GDM1 (cell line): ENCODE measurements at regions not wholly inside any gene's neighbourhood (a gene's known extent, or its start where the extent isn't known, plus 50 kb on each side); places are given as distances from the start of the nearest gene placed in this dataset.

Experiments used
- DNase-seq: peaks from one replicate; lab custom pipeline; 2025; lab: John Stamatoyannopoulos, UW

- DNase-seq: no peak
Observed at GRCh38 chr19:30153326-30154210, 211.5 kb downstream of the URI1 start.

GRCh38 chr19:30154410-30154809, 212.4 kb downstream of the URI1 start:
- no peak for DNase-seq

- no peak for DNase-seq
Observed at GRCh38 chr19:30155381-30156200, 213.6 kb downstream of the URI1 start.

GRCh38 chr19:30156646-30157045, 214.6 kb downstream of the URI1 start:
- DNase-seq: no peak

GRCh38 chr19:30158067-30158892, 213.9 kb upstream of the ZNF536 start:
- DNase-seq: no peak

- DNase-seq: no peak
Observed at GRCh38 chr19:30158893-30159245, 213.3 kb upstream of the ZNF536 start.

DNA sequence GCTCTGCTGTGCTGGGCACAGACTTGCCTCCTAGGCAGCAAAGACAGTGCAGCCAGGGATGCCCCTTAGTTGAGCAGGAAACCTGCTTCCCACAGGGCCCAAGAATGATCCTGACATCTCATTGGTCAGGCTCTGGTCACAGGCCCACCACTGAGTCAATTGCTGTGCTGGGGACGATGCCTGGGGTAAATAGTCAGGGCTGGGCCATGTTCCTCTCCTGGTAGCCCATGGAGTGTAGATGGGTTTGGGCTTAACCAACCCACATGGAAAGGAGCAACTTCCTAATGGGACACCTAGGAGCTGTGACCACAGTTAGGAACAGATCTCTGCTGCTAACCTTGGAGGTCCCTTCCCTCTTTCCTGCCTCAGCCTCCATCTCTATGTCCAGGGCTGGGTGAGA, 212.5 kb upstream of the ZNF536 start:
- no peak for DNase-seq

GRCh38 chr19:30160426-30160825, 211.8 kb upstream of the ZNF536 start:
- DNase-seq: no peak

DNA sequence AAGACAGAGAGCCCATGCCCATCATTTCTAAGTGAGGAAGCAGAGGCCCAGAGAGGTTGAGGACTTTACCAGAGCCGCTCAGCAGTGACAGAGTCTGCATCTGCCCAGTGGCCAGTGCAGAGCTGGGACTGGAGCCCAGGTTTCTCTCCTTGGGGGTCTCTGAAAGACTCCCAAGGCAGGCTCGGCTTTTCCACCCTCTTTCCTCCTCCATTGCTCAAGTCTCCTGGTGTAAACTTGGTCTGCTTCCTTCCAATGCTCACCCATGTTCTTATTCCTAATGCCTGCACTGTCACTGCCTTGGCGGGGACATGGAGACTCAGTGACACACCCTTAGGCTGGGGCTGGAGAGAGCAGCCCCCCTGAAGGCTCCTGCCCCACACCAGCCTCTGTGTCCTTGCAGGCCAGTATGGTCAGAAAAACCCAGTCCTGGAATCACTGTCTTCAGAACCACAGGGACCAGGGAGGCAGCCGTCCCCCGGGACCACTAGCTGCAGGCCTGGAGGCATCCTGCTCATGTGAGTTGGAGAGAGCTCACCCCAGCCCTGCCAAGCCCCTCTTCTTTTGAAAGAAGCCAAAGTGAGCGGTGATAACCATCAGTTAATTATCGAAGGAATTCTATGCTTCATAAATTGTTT, 211.0 kb upstream of the ZNF536 start:
- no peak for DNase-seq

- DNase-seq: no peak
Observed at GRCh38 chr19:30161770-30162169, 210.4 kb upstream of the ZNF536 start.

DNA sequence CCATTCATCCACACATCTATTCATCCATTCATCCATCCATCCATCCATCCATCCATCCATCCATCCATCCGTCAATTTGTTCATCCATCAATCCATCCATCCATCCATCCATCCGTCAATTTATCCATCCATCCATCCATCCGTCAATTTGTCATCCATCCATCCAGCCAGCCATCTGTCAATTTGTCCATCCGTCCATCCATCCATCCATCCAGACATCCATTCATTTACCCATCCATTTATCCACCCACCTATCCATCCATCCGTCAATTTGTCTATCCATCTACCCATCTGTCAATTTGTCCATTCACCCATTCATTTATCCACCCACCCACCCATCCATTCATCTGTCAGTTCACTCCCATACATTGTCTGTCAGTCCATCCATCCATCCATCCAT, 209.5 kb upstream of the ZNF536 start:
- no peak for DNase-seq

DNA sequence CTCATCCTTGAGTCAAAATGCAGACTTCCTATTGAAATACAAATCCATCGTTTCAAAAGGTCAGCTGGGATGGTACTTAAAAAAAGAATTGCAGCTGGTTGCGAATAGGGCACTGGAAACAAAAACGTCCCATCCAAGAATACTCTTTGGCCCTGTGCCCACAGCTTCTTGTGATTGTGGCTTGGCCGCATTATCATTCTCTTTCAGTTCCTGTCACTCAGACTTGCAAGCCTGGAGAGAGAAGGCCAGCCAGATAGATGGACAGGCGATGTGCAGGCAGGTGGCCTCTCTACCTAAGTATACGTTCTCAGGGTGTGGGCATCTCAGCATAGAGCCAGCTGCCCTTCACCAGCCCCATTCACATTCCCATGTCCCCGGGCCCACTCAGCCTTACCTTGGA, 208.5 kb upstream of the ZNF536 start:
- no peak for DNase-seq

DNA sequence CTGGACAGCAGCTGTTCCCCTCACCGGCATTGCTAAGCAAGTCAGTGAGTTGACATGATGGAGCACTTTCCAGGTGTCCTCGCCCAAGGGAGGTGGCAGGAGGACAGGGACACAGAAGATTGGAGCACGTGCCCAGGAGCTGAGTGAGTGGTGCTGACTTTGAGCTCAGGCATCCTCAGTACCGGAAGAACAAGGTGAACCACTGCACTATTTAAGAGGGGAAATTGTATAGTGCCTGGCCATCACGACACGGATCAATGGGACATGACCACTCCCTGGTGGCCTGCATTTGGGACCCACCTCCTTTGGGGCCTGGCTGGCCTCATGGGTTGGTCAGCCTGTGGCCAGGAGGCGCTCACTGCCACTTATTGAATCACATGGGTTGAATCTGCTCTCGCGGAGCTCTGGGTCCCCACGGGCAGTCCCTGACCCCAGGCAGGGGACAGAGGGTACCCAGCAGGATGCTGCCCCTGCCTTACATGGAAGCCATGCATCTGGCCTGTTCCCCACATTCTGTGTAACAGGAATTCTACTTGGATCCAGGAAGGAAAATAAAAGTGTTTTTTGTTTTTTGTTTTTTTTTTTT, 206.9 kb upstream of the ZNF536 start:
- no peak for DNase-seq

GRCh38 chr19:30167206-30167868, 204.8 kb upstream of the ZNF536 start:
- DNase-seq: no peak

DNA sequence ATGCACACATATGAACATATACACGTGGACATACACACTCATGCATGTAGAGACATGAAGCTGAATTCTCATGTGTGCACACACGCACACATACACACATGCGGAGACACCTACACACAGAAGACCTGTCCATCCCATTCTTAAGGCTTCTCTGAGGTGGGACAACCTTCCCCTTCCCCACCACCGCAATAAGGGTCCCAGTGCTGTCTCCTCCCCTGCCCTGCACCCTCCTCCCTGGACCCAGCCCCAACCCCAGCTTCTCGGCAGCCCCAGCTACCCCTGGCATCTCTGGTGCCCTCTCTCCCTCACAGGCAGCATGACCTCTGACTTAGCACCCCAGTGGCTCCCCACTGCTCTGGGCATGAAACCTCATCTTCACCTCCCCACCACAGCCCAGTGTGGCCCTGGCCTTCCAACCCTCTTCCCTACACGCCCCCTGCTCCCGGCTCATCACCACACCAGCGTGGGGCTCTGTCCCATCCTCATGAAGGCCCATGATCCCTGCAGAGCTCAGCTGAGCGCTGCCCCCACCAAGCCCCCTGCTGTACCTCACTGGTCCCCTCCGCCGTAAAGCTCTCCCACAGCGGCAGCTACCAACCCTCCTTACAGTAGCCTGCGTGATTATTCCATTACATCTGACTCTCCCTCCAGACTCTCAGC, 204.1 kb upstream of the ZNF536 start:
- no peak for DNase-seq

DNA sequence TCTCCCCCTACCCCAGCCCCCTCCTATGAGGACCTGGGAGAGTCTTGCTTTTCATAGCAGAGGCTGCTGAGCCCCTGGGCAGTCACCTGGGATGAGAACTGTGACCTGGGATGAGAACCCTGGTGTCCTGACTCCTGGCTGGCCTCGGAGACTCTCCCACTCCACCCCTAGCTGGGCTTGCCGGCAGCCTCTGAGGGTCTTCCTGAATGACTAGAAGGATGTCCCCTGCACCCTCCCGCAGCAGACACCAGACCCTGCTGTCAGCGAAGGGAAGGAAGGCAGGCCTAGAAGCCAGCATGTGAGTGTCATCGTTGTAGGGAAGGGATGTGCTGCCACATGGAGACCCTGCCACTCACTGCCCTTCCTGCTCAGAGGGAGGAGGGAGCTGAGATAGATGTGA, 203.4 kb upstream of the ZNF536 start:
- no peak for DNase-seq

- no peak for DNase-seq
Observed at GRCh38 chr19:30169196-30169900, 202.8 kb upstream of the ZNF536 start.

GRCh38 chr19:30170081-30170480, 202.1 kb upstream of the ZNF536 start:
- DNase-seq: no peak

GRCh38 chr19:30170495-30171137, 201.6 kb upstream of the ZNF536 start:
- no peak for DNase-seq
